ENCODE measurements at regions not wholly inside any gene's neighbourhood (a gene's known extent, or its start where the extent isn't known, plus 50 kb on each side); places are given as distances from the start of the nearest gene placed in this dataset.
"Not testable (repeated sequence)": the region's sequence is repeated elsewhere in the genome, so short reads cannot be mapped to it uniquely, and the experiment has no call there.

DNA sequence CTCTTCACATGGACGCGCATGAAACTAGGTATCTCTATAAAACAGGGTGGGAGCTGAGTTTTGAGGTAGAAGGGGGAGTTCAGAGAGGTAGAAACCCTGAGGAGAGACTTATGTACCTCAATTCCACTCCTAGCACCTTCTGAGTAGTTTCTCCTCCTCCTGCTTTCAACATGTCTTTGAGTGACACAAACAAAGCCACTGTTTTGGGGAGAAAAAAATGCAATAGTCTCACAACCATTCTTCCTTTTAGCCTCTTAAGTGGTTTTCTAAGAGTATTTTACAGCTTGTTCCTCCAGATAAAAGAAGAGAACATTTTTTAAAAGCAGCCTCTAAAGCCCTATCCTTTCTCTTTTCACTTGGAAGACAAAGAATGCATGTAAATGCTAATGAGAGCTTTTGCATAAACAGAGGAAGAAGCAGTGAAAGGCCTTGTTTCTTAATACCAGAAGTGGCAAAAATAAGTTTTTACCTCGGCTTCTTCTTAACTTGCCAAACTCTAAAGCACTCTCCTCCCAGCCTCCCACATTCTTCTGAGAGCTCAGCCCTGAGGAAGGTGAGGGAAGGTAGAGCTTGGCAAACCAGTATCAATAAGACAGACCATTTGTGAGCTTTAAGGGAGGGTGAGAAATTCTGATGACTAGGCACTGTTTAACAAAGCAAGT is 1304.4 kb upstream of the ACVR2A start:
- Mint-ChIP-seq H3K9me3 (ENCODE audit: insufficient read depth) (no peaks in the 10 kb centered on the region), H3K27me3 (no peaks in the 10 kb centered on the region), H3K4me3 (no peak overlapping the region), H3K4me1 (no peaks in the 10 kb centered on the region), H3K27ac (no peak overlapping the region)
- intact Hi-C loops (cut with micrococcal nuclease), result no loop called here
- Histone ChIP-seq H3K9me3 (ENCODE audit: control extremely low read depth in 1 of 3, control insufficient read depth in 2 of 3, insufficient read depth in 1 of 3, low read length in 2 of 3) (peaks cover 0 to 2% (median 0%) of the 10 kb centered on the region in 3 donors), H3K4me2 (replicated peaks; ENCODE audit: low read depth, low read length, poor library complexity, severe bottlenecking) (no peak overlapping the region), H3K9ac (ENCODE audit: low read length) (no peak overlapping the region), H3K4me1 (ENCODE audit: control insufficient read depth in 2 of 2, insufficient read depth in 2 of 2, low read length in 2 of 2) (no peaks in the 10 kb centered on the region), H2AFZ (ENCODE audit: insufficient read depth, low read depth, low read length, poor library complexity, severe bottlenecking) (no peak overlapping the region), H3K27me3 (replicated peaks in 1 of 4; ENCODE audit: control extremely low read depth in 1 of 4, control insufficient read depth in 3 of 4, insufficient read depth in 4 of 4, low read length in 3 of 4) (no peaks in the 10 kb centered on the region), H3K27ac (ENCODE audit: low read length in 2 of 2) (no peak overlapping the region), H3K79me2 (ENCODE audit: control insufficient read depth, insufficient read depth, low read length) (no peaks in the 10 kb centered on the region), H3K4me3 (ENCODE audit: control extremely low read depth in 1 of 5, extremely low read depth in 1 of 5, insufficient read depth in 1 of 5, low read depth in 2 of 5, low read length in 4 of 5) (no peak overlapping the region), H4K20me1 (ENCODE audit: control insufficient read depth, insufficient read depth, low read length, poor library complexity, severe bottlenecking) (no peaks in the 10 kb centered on the region), H3K36me3 (replicated peaks in 1 of 2; ENCODE audit: control extremely low read depth in 1 of 2, control insufficient read depth in 1 of 2, extremely low read depth in 1 of 2, insufficient read depth in 2 of 2, low read length in 1 of 2) (no peaks in the 10 kb centered on the region)
- ChIA-PET CTCF (no interaction called here), POLR2A (no interaction called here)
- TF ChIP-seq CTCF (IDR thresholded peaks at IDR 0.05) (no peak), EZH2 (IDR thresholded peaks at IDR 0.05; ENCODE audit: borderline replicate concordance, insufficient read depth, low read depth, low read length, poor library complexity, severe bottlenecking) (no peak)
- DNase-seq (no peak), ATAC-seq (ENCODE audit: low read depth) (no peak)
- no CpG with 5 or more reads among the region's 3 CpGs for WGBS (ENCODE audit: insufficient coverage)

DNA sequence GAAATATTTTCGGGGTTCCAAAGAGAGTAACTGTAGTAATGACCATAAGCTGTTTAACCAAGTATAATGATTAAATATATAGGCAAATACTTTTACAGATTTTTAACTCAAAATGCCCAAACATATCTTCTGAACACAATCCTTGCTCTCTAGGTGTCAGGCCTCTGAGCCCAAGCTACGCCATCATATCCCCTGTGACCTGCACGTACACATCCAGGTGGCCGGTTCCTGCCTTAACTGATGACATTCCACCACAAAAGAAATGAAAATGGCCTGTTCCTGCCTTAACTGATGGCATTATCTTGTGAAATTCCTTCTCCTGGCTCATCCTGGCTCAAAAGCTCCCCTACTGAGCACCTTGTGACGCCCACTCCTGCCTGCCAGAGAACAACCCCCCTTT is 1305.1 kb upstream of the ACVR2A start:
- H3K4me3 ChIP-seq (ENCODE audit: control extremely low read depth in 1 of 5, extremely low read depth in 1 of 5, insufficient read depth in 1 of 5, low read depth in 2 of 5, low read length in 4 of 5); H3K27me3 ChIP-seq (replicated peaks in 1 of 4; ENCODE audit: control extremely low read depth in 1 of 4, control insufficient read depth in 3 of 4, insufficient read depth in 4 of 4, low read length in 3 of 4); H3K4me1 ChIP-seq (ENCODE audit: control insufficient read depth in 2 of 2, insufficient read depth in 2 of 2, low read length in 2 of 2); H3K9ac ChIP-seq (ENCODE audit: low read length); H4K20me1 ChIP-seq (ENCODE audit: control insufficient read depth, insufficient read depth, low read length, poor library complexity, severe bottlenecking); H3K9me3 ChIP-seq (ENCODE audit: control extremely low read depth in 1 of 3, control insufficient read depth in 2 of 3, insufficient read depth in 1 of 3, low read length in 2 of 3); H3K27ac ChIP-seq (ENCODE audit: low read length in 2 of 2); POLR2A ChIA-PET; H3K27me3 Mint-ChIP-seq; CTCF ChIA-PET; intact Hi-C loops (cut with micrococcal nuclease); DNase-seq; ATAC-seq (ENCODE audit: low read depth); H3K4me3 Mint-ChIP-seq; H3K79me2 ChIP-seq (ENCODE audit: control insufficient read depth, insufficient read depth, low read length); H3K36me3 ChIP-seq (replicated peaks in 1 of 2; ENCODE audit: control extremely low read depth in 1 of 2, control insufficient read depth in 1 of 2, extremely low read depth in 1 of 2, insufficient read depth in 2 of 2, low read length in 1 of 2); H3K4me2 ChIP-seq (replicated peaks; ENCODE audit: low read depth, low read length, poor library complexity, severe bottlenecking); H3K4me1 Mint-ChIP-seq; H2AFZ ChIP-seq (ENCODE audit: insufficient read depth, low read depth, low read length, poor library complexity, severe bottlenecking); H3K27ac Mint-ChIP-seq; H3K9me3 Mint-ChIP-seq (ENCODE audit: insufficient read depth): not testable (repeated sequence)
- WGBS (ENCODE audit: insufficient coverage), result 100% methylated on average over 1 of the region's 5 CpGs
